GM21723 (cell line): ENCODE measurements at regions not wholly inside any gene's neighbourhood (a gene's known extent, or its start where the extent isn't known, plus 50 kb on each side); places are given as distances from the start of the nearest gene placed in this dataset.
"Not testable (repeated sequence)": the region's sequence is repeated elsewhere in the genome, so short reads cannot be mapped to it uniquely, and the experiment has no call there.

Source experiments
- ATAC-seq: cut with Tn5 transposase; IDR thresholded peaks from one replicate; pipeline ENCODE4 v1.9.1; 2021; ENCODE audit warnings: mild to moderate bottlenecking, moderate library complexity; ENCODE audit not compliant: unreplicated experiment

DNA sequence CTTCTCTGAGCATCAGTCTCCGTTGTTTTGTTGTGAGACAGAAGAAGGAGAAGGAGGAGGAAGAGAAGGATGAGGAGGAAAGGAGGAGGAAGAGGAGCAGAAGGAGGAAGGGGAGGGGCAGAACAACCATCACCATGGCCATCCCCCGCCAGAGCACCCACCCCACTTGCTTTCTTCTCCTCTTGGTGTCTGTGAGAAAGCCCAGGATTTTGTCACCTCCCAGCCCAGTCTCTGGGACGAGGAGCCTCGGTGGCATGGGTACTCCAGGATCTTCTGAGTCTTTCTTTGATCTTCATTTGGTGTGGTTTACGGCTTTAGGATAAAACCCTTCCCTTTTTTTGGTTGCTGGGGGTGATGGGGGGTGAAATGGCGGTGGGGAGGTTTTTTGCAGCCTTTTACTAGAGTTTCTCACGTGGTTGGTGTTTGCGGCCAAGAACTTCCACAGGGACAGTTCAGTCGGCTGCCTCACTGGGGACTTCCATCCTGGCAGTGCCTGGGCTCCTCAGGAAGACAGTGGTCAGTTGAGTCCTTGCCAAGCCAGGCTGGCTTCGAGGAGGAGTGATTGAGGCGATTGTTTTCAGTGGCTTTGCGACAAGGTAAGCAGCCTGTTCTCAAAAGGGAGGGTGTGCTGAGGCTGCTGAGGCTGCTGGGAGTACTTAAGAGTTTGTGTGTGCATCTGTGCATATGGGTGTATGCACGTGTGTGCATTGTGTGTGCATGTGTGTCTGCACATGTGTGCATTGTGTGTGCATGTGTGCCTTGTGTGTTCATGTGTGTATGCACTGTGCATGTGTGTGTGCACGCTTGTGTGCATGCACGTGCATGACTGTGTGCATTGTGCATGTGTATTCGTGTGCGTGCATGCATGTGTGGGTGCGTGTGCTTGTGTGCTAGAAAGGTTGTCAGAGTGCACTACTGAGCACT lies 567.5 kb downstream of the TBC1D22A start:
- no peak for ATAC-seq

GRCh38 chr22:47328550-47329243 lies 566.2 kb downstream of the TBC1D22A start:
- ATAC-seq: no peak

DNA sequence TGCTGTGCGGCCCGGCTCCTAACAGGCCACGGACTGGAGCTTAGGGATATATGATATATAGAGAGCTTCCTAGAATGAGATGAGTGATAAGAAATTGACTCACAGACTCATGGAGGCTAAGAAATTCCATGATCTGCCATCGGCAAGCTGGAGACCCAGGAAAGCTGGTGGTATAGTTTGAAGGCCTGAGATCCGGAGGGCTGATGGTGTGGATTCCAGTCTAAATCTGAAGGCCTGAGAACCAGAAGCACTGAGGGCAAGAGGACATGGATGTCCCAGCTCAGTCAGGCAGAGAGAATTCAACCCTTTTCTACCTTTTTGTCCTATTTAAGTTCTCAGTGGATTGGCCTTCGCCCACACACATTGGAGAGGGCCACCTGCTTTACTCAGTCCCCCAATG lies 564.8 kb downstream of the TBC1D22A start:
- ATAC-seq: no peak

GRCh38 chr22:47325249-47325648 lies 562.8 kb downstream of the TBC1D22A start:
- no peak for ATAC-seq

DNA sequence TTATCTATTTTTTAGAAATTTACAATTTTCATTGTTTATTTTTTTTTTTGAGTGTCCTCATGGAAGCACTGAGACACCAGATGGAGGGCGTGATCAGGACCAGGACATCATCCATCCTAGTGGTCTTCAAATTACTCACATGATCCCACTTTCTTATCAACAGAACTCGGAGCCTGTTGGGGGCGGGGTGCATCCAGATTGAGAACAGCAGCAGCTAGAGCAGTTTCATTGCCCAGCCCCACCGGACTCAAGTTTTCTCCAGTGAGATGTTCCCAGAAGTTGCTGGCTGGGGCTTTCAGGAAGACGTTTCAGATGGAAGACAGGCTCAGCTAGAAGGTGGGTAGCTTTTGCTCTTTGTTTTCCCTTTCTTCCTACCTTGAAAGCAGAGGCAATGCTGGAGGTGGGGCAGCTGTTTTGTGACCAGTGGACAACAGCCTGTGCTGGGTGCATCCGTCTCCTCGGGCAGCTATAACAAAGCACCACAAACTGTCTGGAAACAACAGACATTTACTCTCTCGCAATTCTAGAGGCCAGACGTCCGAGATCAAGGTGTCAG lies 562.1 kb downstream of the TBC1D22A start:
- ATAC-seq: no peak

DNA sequence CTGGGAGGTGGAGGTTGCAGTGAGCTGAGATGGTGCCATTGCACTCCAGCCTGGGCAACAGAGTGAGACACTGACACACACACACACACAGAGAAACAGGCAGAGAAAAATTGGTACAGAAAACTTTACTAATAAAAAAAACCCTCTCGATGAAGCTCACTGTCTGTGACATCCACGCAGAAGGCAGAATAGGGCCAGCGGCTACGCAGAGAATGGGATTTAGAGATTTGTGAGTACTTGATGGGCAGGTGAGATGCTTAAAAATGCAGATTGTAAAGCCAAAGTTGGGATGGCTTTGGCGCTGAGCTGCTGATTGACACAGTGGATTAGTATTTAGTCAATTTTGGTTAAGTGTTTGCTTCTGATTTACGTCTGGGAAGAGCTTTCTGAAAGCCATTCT lies 561.1 kb downstream of the TBC1D22A start:
- ATAC-seq: no peak

DNA sequence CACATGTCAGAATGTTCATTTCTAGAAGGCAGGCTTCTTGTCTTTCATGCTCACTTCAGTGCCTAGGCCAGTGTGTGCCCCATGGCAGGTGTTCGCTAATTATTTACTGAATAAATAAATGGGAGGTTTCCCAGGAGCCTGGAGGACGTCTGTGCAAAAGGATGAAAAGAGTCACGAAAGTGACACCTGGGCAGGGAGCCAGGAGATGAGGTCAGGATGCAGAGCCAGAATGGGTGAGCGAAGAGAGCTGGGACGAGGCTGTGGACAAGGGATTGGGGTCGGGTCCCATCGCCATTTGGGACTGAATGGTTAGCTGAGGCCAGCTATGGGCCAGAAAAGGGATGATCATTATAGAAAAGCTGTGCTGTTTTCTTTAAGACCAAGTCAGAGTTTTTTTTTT lies 560.4 kb downstream of the TBC1D22A start:
- ATAC-seq: no peak

GRCh38 chr22:47320560-47320959 lies 558.1 kb downstream of the TBC1D22A start:
- ATAC-seq: no peak

DNA sequence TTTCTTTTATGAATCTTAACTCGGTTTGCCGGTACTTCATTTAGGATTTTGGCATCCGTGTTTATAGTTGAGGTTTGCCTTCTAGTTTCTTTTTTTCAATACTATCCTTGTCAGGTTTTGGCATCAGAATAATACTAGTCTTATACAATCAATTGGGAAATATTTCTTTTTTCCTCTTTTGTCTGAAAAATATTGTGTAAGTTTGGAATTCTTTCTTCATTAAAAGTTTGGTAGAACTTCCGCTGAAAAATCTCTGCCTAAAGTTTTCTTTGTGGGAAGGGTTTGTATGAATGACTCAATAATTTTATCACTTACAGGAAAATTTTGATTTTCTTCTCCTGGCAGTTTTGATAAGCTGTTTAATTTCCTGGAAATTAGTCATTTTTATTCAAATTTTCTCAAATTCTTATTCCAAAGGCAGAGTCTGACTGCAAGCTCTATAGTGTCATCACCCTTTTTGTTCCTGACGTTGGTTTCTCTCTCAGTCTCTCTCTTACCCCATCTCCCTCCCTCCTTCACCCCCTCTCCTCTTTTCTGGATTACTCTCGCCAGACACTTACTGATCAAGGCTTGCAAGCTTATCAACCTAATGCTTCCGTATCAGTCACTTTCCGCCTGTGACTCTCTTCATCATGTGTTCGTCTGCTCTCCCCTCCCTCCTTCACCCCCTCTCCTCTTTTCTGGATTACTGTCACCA lies 555.7 kb downstream of the TBC1D22A start:
- no peak for ATAC-seq

- ATAC-seq: no peak
Measured at GRCh38 chr22:47315862-47316419, 553.5 kb downstream of the TBC1D22A start.

DNA sequence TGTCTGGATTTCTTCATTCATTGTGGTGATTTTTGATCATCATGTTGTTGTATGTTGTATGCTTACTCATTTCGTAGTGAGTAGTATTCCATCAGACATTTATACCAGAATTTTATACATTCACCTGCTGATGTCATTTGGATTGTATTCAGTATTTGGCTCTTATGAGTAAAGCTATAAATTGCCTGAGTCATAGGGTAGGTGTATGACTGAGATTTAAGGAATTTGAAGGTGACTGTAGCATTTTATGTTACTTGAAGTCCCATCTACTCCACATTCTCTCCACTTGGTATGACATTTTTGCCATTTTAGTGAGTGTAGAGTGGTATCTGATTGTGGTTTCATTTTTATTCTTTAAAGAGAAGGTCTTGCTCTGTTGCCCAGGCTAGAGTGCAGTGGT lies 548.2 kb downstream of the TBC1D22A start:
- no peak for ATAC-seq

GRCh38 chr22:47309946-47310345 lies 547.5 kb downstream of the TBC1D22A start:
- ATAC-seq: no peak

DNA sequence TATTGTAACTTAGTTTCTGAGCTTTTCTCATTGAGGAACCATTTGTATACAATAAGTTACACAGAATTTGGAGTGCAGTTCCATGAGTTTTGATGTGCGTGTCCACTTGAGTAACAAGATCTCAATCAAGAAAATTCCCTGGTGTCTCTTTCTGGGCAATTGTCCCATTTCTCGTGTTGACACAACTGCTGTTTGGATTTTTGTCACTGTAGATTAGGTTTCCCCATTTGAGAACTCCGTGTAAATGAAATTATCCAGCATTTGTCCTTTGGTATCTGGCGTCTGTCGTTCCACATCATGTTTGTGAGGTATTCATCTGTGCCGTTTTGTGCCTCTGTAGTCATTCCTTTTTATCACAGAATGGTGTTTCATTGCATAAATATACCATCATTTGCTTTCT lies 547.0 kb downstream of the TBC1D22A start:
- ATAC-seq: no peak

DNA sequence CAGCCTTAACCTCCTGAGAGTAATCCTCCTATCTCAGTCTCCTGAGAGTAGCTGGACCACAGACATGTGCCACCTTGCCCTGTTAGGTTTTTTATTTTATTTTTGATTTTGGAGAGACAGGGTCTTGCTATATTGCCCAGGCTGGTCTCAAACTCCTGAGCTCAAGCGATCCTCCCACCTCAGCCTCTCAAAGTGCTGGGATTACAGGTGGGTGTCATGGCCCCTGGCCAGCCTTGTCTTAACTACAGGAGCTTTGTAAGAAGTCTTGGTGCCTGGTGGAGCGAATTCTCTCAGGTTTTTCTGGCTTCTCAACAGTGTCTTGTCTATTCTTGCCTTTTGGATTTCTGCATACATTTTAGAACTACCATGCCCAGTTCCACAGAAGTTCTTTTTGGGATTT lies 546.4 kb downstream of the TBC1D22A start:
- ATAC-seq: no peak

- ATAC-seq: no peak
Measured at GRCh38 chr22:47307822-47308221, 545.4 kb downstream of the TBC1D22A start.

- no peak for ATAC-seq
Measured at GRCh38 chr22:47307326-47307725, 544.9 kb downstream of the TBC1D22A start.

DNA sequence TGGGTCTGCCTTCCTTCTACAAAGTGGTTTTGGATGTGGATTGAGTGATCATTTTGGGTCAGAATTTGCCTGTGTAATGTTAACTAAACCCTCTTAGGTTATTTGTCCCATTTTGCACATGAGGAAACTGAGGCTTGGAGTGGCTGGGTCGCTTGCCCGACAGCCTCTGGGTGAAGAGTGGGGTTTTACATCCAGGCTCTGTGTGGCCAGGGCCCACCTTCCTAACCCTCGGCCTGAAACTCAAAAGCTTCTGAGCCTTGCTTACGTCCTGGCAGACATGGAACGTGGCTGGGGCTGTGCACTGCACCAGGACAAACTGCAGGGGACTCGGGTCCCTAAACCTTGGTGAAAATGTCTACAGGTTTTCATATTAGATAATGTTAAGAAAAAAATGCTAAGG lies 542.4 kb downstream of the TBC1D22A start:
- ATAC-seq: no peak

DNA sequence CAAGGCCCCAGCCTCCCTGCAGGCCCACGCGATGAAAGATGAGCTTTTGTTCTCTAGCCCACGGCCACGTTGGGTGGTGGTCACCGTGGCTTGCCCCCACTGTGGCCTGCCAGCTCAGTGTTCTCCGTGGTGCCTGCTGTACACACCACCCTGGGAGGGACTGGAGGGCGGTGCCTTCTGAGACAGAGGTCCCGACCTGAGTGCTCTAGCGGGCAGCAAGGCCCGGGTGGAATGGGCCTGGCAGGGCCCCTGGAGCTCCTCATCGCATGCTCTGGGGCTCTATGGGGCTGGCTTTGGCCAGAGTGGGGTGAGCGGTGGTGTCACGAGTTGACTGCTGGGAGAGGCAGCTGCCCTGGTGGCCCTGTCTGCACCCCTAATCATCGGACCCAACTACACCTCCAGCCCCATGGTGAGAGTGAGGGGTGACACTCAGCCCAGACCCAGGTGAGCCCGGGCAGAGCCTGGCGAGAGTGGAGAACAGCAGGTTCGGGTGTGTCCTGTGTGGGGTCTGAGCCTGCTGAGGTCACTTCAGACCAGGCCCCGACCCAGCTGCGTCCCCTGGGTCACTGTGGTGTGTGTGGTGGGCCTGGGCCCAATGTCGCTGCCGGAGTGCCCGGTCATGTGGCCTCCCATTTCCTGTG lies 541.9 kb downstream of the TBC1D22A start:
- no peak for ATAC-seq

DNA sequence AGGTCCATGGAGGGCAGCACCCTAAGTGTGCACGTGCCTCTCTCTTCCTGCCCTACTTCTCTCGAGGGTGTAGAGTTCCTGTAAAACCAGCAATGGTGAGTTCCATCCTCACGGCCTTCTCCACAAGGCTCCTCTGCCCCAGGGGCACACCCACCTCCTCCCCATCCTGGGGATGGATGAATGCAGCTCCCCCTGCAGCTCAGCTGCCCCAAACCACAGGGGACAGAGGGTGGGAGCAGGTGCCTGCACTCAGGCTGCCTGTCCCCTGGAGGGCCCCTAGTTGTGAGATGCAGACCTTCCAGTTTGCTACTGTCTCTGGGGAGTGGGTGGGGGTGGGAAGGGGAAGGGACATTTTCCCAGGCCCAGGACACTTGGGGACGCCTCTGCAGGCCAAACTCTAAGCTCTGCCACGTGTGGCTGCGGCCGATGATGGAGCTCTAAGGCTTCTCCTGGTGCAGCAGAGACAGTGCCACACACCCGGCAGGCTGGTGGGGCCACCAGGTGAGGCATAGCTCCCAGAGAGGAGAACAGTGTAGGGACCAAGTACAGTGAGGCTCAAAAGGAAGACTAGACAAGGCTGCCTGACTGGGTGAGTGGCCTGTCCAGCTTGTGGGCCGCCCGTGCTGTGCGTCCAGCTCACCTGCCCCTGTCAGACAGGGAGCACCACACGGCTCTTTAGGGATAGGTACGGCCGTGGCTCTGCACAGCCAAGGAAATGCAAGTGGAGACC lies 540.9 kb downstream of the TBC1D22A start:
- ATAC-seq: no peak

GRCh38 chr22:47302587-47302986 lies 540.1 kb downstream of the TBC1D22A start:
- ATAC-seq: not testable (repeated sequence)
